Memory B cell (primary cell): ENCODE measurements at regions not wholly inside any gene's neighbourhood (a gene's known extent, or its start where the extent isn't known, plus 50 kb on each side); places are given as distances from the start of the nearest gene placed in this dataset.

Experiments
- ATAC-seq: fragments of 150-1000 bp; cut with Tn5 transposase; 2 replicates; pipeline ENCODE4 v1.10.0; 2021; ENCODE audit warnings: low read depth, mild to moderate bottlenecking, moderate library complexity
- DNase-seq, 2 donors: peaks; one replicate each; pipeline ENCODE4 v3.0.0; 2022; ENCODE audit warnings: low spot score in 2 of 2
- H3K27ac Mint-ChIP-seq: one replicate; pipeline ENCODE4 v1.8.0; 2022; ENCODE audit warnings: mild to moderate bottlenecking, moderate library complexity, mixed read lengths
- H3K27me3 Mint-ChIP-seq: one replicate; pipeline ENCODE4 v1.8.0; 2022; ENCODE audit warnings: mixed read lengths
- H3K36me3 Mint-ChIP-seq: one replicate; pipeline ENCODE4 v1.8.0; 2022; ENCODE audit warnings: mild to moderate bottlenecking, mixed read lengths
- H3K4me1 Mint-ChIP-seq: one replicate; pipeline ENCODE4 v1.8.0; 2022; ENCODE audit warnings: mixed read lengths
- H3K4me3 Mint-ChIP-seq: one replicate; pipeline ENCODE4 v1.8.0; 2022; ENCODE audit warnings: mild to moderate bottlenecking, moderate library complexity, mixed read lengths
- H3K9me3 Mint-ChIP-seq: one replicate; pipeline ENCODE4 v1.8.0; 2022; ENCODE audit warnings: mixed read lengths

GRCh38 chr4:138674209-138674608, 341.4 kb upstream of the NOCT start:
- no peaks in the 10 kb centered on the region for H3K9me3 Mint-ChIP-seq
- ATAC-seq (no peak), DNase-seq (no peak)
- H3K27me3 Mint-ChIP-seq = peaks cover 10% of the 10 kb centered on the region
- H3K4me3 Mint-ChIP-seq = no peak overlapping the region
- no peaks in the 10 kb centered on the region for H3K4me1 Mint-ChIP-seq
- no peaks in the 10 kb centered on the region for H3K36me3 Mint-ChIP-seq
- no peak overlapping the region for H3K27ac Mint-ChIP-seq

- no peaks in the 10 kb centered on the region for H3K9me3 Mint-ChIP-seq
- DNase-seq = no peak
- no peak overlapping the region for H3K27ac Mint-ChIP-seq
- peaks cover 10% of the 10 kb centered on the region for H3K27me3 Mint-ChIP-seq
- no peak for ATAC-seq
- H3K4me1 Mint-ChIP-seq = no peaks in the 10 kb centered on the region
- no peaks in the 10 kb centered on the region for H3K36me3 Mint-ChIP-seq
- H3K4me3 Mint-ChIP-seq = no peak overlapping the region
Measured at GRCh38 chr4:138673053-138673452, 342.5 kb upstream of the NOCT start.

DNA sequence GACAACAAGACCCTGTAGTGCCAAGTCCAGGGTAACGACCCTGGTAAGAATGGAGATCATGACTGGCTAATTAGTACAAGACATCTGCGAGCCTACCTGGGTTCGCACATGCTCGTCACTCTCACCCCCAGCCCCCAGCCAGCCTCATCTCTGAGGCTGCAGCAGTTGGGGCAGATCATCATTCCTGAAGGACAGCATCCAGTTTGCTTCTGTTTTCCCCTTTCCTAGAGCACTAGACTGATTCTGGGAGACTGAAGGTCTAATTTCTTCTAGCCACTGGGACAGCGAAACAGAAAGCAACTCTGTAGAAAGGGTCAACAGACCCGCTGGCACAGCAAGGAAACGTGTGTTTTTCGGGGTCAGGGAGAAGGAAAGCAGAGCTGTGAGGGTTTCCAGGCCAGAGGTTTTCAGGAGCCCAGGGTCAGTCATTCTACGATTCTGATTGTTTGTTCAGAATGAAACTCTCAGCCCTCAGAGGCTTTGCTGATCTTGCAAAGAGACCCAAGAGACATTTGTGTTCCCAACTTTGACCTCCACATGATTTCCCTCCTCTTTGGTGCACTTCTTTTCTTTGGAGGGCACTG, 343.1 kb upstream of the NOCT start:
- no peaks in the 10 kb centered on the region for H3K9me3 Mint-ChIP-seq
- H3K36me3 Mint-ChIP-seq = no peaks in the 10 kb centered on the region
- no peaks in the 10 kb centered on the region for H3K4me1 Mint-ChIP-seq
- DNase-seq (no peak), ATAC-seq (no peak)
- no peak overlapping the region for H3K4me3 Mint-ChIP-seq
- H3K27ac Mint-ChIP-seq = no peak overlapping the region
- peaks cover 8% of the 10 kb centered on the region for H3K27me3 Mint-ChIP-seq

GRCh38 chr4:138671606-138672084, 343.9 kb upstream of the NOCT start:
- no peak overlapping the region for H3K4me3 Mint-ChIP-seq

GRCh38 chr4:138671106-138671505, 344.5 kb upstream of the NOCT start:
- Mint-ChIP-seq H3K4me1 (no peaks in the 10 kb centered on the region), H3K9me3 (no peaks in the 10 kb centered on the region), H3K27ac (no peak overlapping the region), H3K27me3 (peaks cover 12% of the 10 kb centered on the region), H3K4me3 (no peak overlapping the region), H3K36me3 (no peaks in the 10 kb centered on the region)
- DNase-seq = no peak
- ATAC-seq = no peak

More at GRCh38 chr4:138671606-138672084, 343.9 kb upstream of the NOCT start:
- Mint-ChIP-seq H3K27me3 (peaks cover 7% of the 10 kb centered on the region), H3K4me1 (no peaks in the 10 kb centered on the region), H3K36me3 (no peaks in the 10 kb centered on the region), H3K9me3 (no peaks in the 10 kb centered on the region), H3K27ac (no peak overlapping the region)
- ATAC-seq (no peak), DNase-seq (no peak)

DNA sequence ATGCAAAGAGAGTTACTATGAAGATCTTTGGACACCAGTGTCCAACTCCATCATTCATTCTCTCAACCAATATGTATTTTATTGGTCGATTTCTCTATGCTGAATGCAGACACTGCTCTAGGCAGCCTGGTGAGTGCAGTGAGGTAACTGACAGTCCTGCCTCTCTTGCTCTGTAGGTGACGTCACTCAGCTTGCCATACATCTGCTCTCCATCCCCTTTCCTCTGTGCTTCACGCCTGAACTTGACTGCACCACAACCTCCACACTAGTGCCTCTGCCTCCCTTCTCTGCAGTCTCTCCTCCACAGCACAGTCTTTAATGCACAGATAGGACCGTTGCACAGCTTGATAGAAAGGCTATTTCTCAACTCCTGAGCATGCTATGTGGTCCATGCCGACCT, 344.9 kb upstream of the NOCT start:
- ATAC-seq = no peak
- H3K4me3 Mint-ChIP-seq = no peak overlapping the region
- no peak overlapping the region for H3K27ac Mint-ChIP-seq
- no peaks in the 10 kb centered on the region for H3K36me3 Mint-ChIP-seq
- H3K9me3 Mint-ChIP-seq = no peaks in the 10 kb centered on the region
- peaks cover 12% of the 10 kb centered on the region for H3K27me3 Mint-ChIP-seq
- no peak for DNase-seq
- no peaks in the 10 kb centered on the region for H3K4me1 Mint-ChIP-seq

DNA sequence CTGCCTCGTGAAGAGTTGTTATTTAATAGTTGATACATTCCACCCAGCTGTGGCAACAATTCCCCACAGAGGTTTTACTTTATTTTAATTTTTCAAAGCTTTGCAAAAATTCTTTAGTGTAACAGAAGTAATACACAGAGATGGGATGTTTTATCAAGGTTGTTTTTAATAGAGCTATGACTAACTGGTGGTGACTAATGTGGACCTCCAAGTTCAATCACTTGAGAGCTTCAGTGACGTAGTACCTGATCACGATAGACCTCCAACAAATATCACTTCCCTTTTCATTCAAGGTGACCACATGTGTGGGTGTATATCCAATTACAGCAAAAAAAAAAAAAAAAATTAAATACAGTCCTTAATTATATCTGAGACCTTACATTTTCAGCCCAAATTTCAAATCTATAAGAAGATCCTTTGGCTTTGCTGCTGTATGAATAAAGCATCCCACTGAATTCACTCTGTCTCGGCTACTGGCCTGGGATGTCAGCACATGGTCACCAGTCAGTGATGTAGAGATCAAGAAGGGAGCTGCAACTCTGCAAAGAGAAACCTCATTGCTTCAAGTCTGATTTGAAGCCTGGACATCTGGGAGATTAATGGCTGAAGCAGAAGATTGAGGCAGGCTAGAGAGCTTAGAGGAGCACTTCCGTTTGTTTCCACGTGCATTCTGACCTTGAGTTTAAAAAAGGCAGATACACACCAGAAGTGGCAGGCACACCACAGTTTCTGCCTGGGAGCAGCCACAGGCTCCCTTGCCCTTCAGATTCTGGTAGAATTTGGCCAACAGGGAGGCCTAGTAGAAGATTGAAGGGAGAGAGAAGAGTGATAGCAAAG, 345.9 kb upstream of the NOCT start:
- H3K9me3 Mint-ChIP-seq = no peaks in the 10 kb centered on the region
- no peak for DNase-seq
- no peaks in the 10 kb centered on the region for H3K4me1 Mint-ChIP-seq

DNA sequence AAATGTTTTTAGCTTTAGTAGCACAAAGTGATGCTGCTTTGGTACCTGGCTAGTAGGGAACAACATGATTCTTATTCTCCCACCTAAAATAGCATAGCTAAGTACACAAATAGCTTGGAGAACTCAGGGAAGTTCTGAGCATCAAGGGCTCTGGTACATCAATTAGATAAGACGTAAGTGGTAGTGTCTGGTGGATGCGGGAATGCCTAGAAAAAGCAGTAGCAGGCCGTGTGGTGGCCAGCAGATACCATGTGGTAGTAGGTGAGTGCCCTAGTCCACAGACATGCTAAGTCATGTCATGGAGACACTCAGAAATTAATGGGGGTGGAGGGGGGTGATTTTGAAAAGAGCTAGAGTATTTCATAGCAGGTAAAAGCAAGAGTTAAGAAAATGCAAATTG, 347.3 kb upstream of the NOCT start:
- no peak for ATAC-seq
- Mint-ChIP-seq H3K36me3 (no peaks in the 10 kb centered on the region), H3K9me3 (no peaks in the 10 kb centered on the region), H3K4me1 (no peaks in the 10 kb centered on the region), H3K27me3 (peaks cover 13% of the 10 kb centered on the region), H3K27ac (no peak overlapping the region), H3K4me3 (no peak overlapping the region)
- no peak for DNase-seq

More for the DNA sequence above, 345.9 kb upstream of the NOCT start:
- ATAC-seq = no peak
- H3K4me3 Mint-ChIP-seq = no peak overlapping the region
- no peaks in the 10 kb centered on the region for H3K36me3 Mint-ChIP-seq
- no peak overlapping the region for H3K27ac Mint-ChIP-seq
- peaks cover 13% of the 10 kb centered on the region for H3K27me3 Mint-ChIP-seq

- no peak for DNase-seq
- no peak for ATAC-seq
Measured at GRCh38 chr4:138666366-138666765, 349.2 kb upstream of the NOCT start.

DNA sequence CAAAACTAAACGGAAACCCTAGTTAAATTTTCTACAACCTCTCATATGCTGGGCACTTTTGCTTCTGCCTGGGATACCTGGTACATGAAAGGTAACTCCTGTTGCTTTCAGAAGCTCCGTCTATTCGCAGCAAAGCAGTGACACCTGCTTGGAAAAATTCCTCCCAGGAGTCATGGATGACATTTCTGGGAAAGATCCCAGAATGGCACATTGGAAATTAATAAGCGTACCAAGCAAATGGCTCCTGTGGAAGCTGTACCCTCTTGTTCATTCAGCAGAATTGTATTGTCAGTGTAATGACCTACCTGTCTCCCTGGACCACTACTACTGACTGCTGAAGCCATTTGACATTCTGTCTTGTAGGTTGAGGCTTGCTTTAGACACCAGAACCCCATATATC, 349.7 kb upstream of the NOCT start:
- ATAC-seq = no peak

More at GRCh38 chr4:138666366-138666765, 349.2 kb upstream of the NOCT start:
- Mint-ChIP-seq H3K4me3 (no peak overlapping the region), H3K36me3 (no peaks in the 10 kb centered on the region), H3K27me3 (peaks cover 11% of the 10 kb centered on the region), H3K4me1 (no peaks in the 10 kb centered on the region), H3K27ac (no peak overlapping the region), H3K9me3 (no peaks in the 10 kb centered on the region)

GRCh38 chr4:138663883-138664282, 351.7 kb upstream of the NOCT start:
- Mint-ChIP-seq H3K9me3 (no peaks in the 10 kb centered on the region), H3K27me3 (peaks cover 8% of the 10 kb centered on the region), H3K4me3 (no peak overlapping the region), H3K36me3 (no peaks in the 10 kb centered on the region), H3K27ac (no peak overlapping the region), H3K4me1 (no peaks in the 10 kb centered on the region)
- ATAC-seq = no peak
- DNase-seq = no peak

More for the DNA sequence above, 349.7 kb upstream of the NOCT start:
- H3K4me3 Mint-ChIP-seq = no peak overlapping the region
- no peak overlapping the region for H3K27ac Mint-ChIP-seq
- H3K4me1 Mint-ChIP-seq = no peaks in the 10 kb centered on the region
- peaks cover 8% of the 10 kb centered on the region for H3K27me3 Mint-ChIP-seq
- H3K9me3 Mint-ChIP-seq = no peaks in the 10 kb centered on the region
- no peaks in the 10 kb centered on the region for H3K36me3 Mint-ChIP-seq
- no peak for DNase-seq

GRCh38 chr4:138659812-138660316, 355.7 kb upstream of the NOCT start:
- Mint-ChIP-seq H3K36me3 (no peaks in the 10 kb centered on the region), H3K9me3 (no peaks in the 10 kb centered on the region), H3K4me3 (no peak overlapping the region), H3K27me3 (peaks cover 2% of the 10 kb centered on the region), H3K4me1 (no peaks in the 10 kb centered on the region), H3K27ac (no peak overlapping the region)
- ATAC-seq = no peak
- DNase-seq = no peak

DNA sequence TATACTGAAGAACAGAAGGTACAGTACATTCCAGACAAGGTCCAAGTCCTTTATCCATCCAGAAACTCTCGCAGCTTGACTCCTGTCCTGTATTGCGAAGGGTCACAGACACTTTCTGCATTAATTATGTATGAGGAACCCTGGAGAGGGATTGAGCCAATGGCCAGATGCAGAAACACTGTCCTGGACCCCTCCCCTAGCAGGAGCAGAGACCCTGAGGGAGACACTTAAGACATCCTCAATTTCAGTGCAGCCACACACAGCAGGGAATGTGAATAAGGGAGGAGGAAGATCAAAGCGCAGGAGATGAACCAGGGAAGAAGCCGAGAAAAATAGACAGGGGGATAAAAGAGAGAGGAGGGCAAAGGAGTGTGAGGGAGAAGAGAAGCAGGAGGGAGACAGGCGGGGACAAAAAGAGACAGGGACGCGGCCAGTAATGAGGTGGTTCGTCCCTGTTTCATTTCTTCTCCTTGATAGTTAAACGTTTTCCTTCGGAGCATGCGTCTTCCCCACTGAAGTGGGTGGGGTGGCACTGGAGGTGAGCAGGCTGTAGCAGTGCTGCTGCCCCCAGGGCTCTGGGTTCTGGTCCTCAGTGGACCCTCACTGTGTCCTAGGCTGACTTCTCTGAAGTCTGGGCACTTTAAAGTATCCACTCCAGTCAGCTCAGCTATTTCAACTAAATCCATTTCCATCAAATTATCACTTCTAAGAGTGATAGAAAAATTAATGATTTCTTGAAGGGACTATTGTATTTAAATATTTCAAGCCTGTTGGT, 356.4 kb upstream of the NOCT start:
- Mint-ChIP-seq H3K4me1 (no peaks in the 10 kb centered on the region), H3K4me3 (no peak overlapping the region), H3K27me3 (peaks cover 2% of the 10 kb centered on the region), H3K36me3 (no peaks in the 10 kb centered on the region), H3K27ac (no peak overlapping the region), H3K9me3 (no peaks in the 10 kb centered on the region)
- DNase-seq = no peak
- no peak for ATAC-seq

DNA sequence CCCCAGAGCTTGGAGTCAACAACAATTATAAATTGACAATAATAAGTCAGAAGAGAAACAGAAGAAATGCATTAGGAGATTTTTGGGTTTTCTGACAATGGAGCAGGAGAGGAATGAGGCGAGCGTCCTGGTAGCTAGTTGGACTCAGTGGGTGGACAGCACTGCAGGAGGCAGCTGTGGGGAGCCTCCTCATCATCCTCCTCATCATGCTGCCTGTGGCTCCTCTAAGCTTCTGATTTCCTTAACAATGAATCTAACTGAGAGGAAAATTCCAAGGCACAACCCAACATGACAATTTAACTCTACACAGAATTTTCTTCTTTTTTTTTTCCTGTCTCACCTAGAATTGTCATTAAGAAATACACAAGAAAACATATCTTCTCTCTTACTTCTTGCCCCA, 357.1 kb upstream of the NOCT start:
- H3K4me1 Mint-ChIP-seq = no peaks in the 10 kb centered on the region

More for the DNA sequence above, 357.1 kb upstream of the NOCT start:
- Mint-ChIP-seq H3K9me3 (no peaks in the 10 kb centered on the region), H3K27me3 (peaks cover 2% of the 10 kb centered on the region), H3K4me3 (no peak overlapping the region), H3K36me3 (no peaks in the 10 kb centered on the region), H3K27ac (no peak overlapping the region)
- ATAC-seq (no peak), DNase-seq (no peak)
